ENCODE measurements at regions not wholly inside any gene's neighbourhood (a gene's known extent, or its start where the extent isn't known, plus 50 kb on each side); places are given as distances from the start of the nearest gene placed in this dataset.
A peak's percentile ranks its signal among the peaks of the same experiment; 100 is the strongest.

- ChIA-PET POLR2A (ENCODE audit: unreplicated experiment) (no interaction called here), CTCF (interaction anchor here (0.7 kb wide), 1 partner anchor 564 kb away, joined by 4 read pairs; no protein-coding TSS in a partner anchor)
- intact Hi-C loops (cut with micrococcal nuclease; ENCODE audit: unreplicated experiment) = no loop called here
- H4K20me1 ChIP-seq (ENCODE audit: insufficient read depth) = no peaks in the 10 kb centered on the region
- H3K79me2 ChIP-seq (ENCODE audit: low read depth) = no peaks in the 10 kb centered on the region
- H3K9me3 ChIP-seq (ENCODE audit: insufficient read depth, low read depth) = no peaks in the 10 kb centered on the region; the same call in 1 of the 2 replicates
- no peaks in the 10 kb centered on the region for H3K36me3 ChIP-seq (ENCODE audit: low read depth)
- H2AFZ ChIP-seq = no peak overlapping the region
- no peak overlapping the region for H3K27ac ChIP-seq
- DNase-seq = no peak
- no peaks in the 10 kb centered on the region for H3K9me2 ChIP-seq (ENCODE audit: insufficient read depth)
- no peak for TF ChIP-seq CTCF (conservative IDR thresholded peaks at IDR 0.05)
- no peak for TF ChIP-seq EZH2 (IDR thresholded peaks at IDR 0.05; ENCODE audit: low read depth)
- BruUV-seq (replicated peaks) = no TSS peak
- no peak overlapping the region for H3K4me3 ChIP-seq
- H3F3A ChIP-seq (ENCODE audit: insufficient read depth, low read depth) = no peaks in the 10 kb centered on the region
- H3K4me2 ChIP-seq = no peak overlapping the region
- peaks cover 34% of the 10 kb centered on the region for H3K27me3 ChIP-seq (ENCODE audit: insufficient read depth, low read depth)
- no peaks in the 10 kb centered on the region for H3K4me1 ChIP-seq (replicated peaks; ENCODE audit: insufficient read depth)
Observed at GRCh38 chr9:126198854-126199253, 127.8 kb upstream of the MVB12B start.

- Histone ChIP-seq H3K27ac (no peak overlapping the region), H3K9me2 (ENCODE audit: insufficient read depth) (no peaks in the 10 kb centered on the region), H3K4me1 (replicated peaks; ENCODE audit: insufficient read depth) (no peaks in the 10 kb centered on the region), H3K79me2 (ENCODE audit: low read depth) (no peaks in the 10 kb centered on the region), H4K20me1 (ENCODE audit: insufficient read depth) (no peaks in the 10 kb centered on the region), H3K4me3 (no peak overlapping the region), H3K9me3 (ENCODE audit: insufficient read depth, low read depth) (no peaks in the 10 kb centered on the region; the same call in 1 of the 2 replicates), H2AFZ (no peak overlapping the region), H3K27me3 (ENCODE audit: insufficient read depth, low read depth) (peaks cover 24% of the 10 kb centered on the region), H3K36me3 (ENCODE audit: low read depth) (no peaks in the 10 kb centered on the region), H3K4me2 (no peak overlapping the region), H3F3A (ENCODE audit: insufficient read depth, low read depth) (no peaks in the 10 kb centered on the region)
- no peak for DNase-seq
- CTCF ChIA-PET = interaction anchor here (0.6 kb wide), 1 partner anchor 370 kb away, joined by 6 read pairs; no protein-coding TSS in a partner anchor
- POLR2A ChIA-PET (ENCODE audit: unreplicated experiment) = no interaction called here
- no peak for TF ChIP-seq EZH2 (IDR thresholded peaks at IDR 0.05; ENCODE audit: low read depth)
- peak; percentile 47 for TF ChIP-seq CTCF (conservative IDR thresholded peaks at IDR 0.05)
- BruUV-seq (replicated peaks) = no TSS peak
- intact Hi-C loops (cut with micrococcal nuclease; ENCODE audit: unreplicated experiment) = no loop called here
Observed at GRCh38 chr9:126203313-126203712, 123.3 kb upstream of the MVB12B start.

- H3K27me3 ChIP-seq (ENCODE audit: insufficient read depth, low read depth) = peaks cover 28% of the 10 kb centered on the region
- no peaks in the 10 kb centered on the region for H4K20me1 ChIP-seq (ENCODE audit: insufficient read depth)
- no peak overlapping the region for H2AFZ ChIP-seq
- TF ChIP-seq EZH2 (IDR thresholded peaks at IDR 0.05; ENCODE audit: low read depth) (no peak), CTCF (conservative IDR thresholded peaks at IDR 0.05) (no peak)
- ChIA-PET CTCF (interaction anchor here (0.6 kb wide), 1 partner anchor 371 kb away, joined by 6 read pairs; no protein-coding TSS in a partner anchor), POLR2A (ENCODE audit: unreplicated experiment) (no interaction called here)
- no peak for DNase-seq
- intact Hi-C loops (cut with micrococcal nuclease; ENCODE audit: unreplicated experiment) = no loop called here
- no peaks in the 10 kb centered on the region for H3K36me3 ChIP-seq (ENCODE audit: low read depth)
- no peak overlapping the region for H3K4me2 ChIP-seq
- no peaks in the 10 kb centered on the region for H3K9me2 ChIP-seq (ENCODE audit: insufficient read depth)
- no TSS peak for BruUV-seq (replicated peaks)
- no peak overlapping the region for H3K4me3 ChIP-seq
- H3K4me1 ChIP-seq (replicated peaks; ENCODE audit: insufficient read depth) = no peaks in the 10 kb centered on the region
- H3K79me2 ChIP-seq (ENCODE audit: low read depth) = no peaks in the 10 kb centered on the region
- no peaks in the 10 kb centered on the region; the same call in 1 of the 2 replicates for H3K9me3 ChIP-seq (ENCODE audit: insufficient read depth, low read depth)
- H3K27ac ChIP-seq = no peak overlapping the region
- no peaks in the 10 kb centered on the region for H3F3A ChIP-seq (ENCODE audit: insufficient read depth, low read depth)
Observed at GRCh38 chr9:126204197-126204596, 122.4 kb upstream of the MVB12B start.
